H9 (cell line): ENCODE measurements at regions not wholly inside any gene's neighbourhood (a gene's known extent, or its start where the extent isn't known, plus 50 kb on each side); places are given as distances from the start of the nearest gene placed in this dataset.

ENCODE experiments used
- DNase-seq: peaks from one replicate; pipeline ENCODE4 v3.0.0-alpha.2; 2017
- H2AFZ ChIP-seq: one replicate; pipeline ENCODE4 v1.6.1; 2013; ENCODE audit warnings: mild to moderate bottlenecking, low read length, control low read depth, moderate library complexity
- H2AK5ac ChIP-seq: 2 replicates; pipeline ENCODE4 v1.6.1; 2013; ENCODE audit warnings: low read length, control low read depth, mixed read lengths; ENCODE audit not compliant: insufficient read length
- H2BK120ac ChIP-seq: one replicate; pipeline ENCODE4 v1.6.1; 2013; ENCODE audit warnings: low read depth, mild to moderate bottlenecking, low read length, control low read depth, inconsistent platforms; ENCODE audit not compliant: poor library complexity, severe bottlenecking
- H2BK12ac ChIP-seq: 2 replicates; pipeline ENCODE4 v1.6.1; 2013; ENCODE audit warnings: low read length, control low read depth, mixed read lengths, low read depth; ENCODE audit not compliant: insufficient read length
- H2BK15ac ChIP-seq: 2 replicates; pipeline ENCODE4 v1.6.1; 2013; ENCODE audit warnings: low read depth, low read length, control low read depth
- H2BK20ac ChIP-seq: one replicate; pipeline ENCODE4 v1.6.1; 2013; ENCODE audit warnings: low read depth, mild to moderate bottlenecking, low read length, control low read depth, inconsistent platforms; ENCODE audit not compliant: poor library complexity, severe bottlenecking
- H2BK5ac ChIP-seq: 2 replicates; pipeline ENCODE4 v1.6.1; 2013; ENCODE audit warnings: low read length, control low read depth, mixed read lengths; ENCODE audit not compliant: insufficient read length
- H3K14ac ChIP-seq: 2 replicates; pipeline ENCODE4 v1.6.1; 2013; ENCODE audit warnings: low read length, control low read depth; ENCODE audit not compliant: insufficient read depth
- H3K18ac ChIP-seq: 2 replicates; pipeline ENCODE4 v1.6.1; 2013; ENCODE audit warnings: low read depth, mild to moderate bottlenecking, mixed read lengths, low read length, control low read depth; ENCODE audit not compliant: insufficient read length
- H3K23ac ChIP-seq: 2 replicates; pipeline ENCODE4 v1.6.1; 2013; ENCODE audit warnings: low read length, control low read depth, mixed read lengths, low read depth; ENCODE audit not compliant: insufficient read length
- H3K23me2 ChIP-seq: 2 replicates; pipeline ENCODE4 v1.6.1; 2013; ENCODE audit warnings: low read depth, mild to moderate bottlenecking, mixed read lengths, low read length, control low read depth; ENCODE audit not compliant: insufficient read length, poor library complexity, severe bottlenecking
- H3K27ac ChIP-seq: 2 replicates; pipeline ENCODE4 v1.5.1; 2013; ENCODE audit warnings: low read length, control low read depth, mixed read lengths, low read depth; ENCODE audit not compliant: insufficient read length
- H3K27me3 ChIP-seq: 2 replicates; pipeline ENCODE4 v1.6.1; 2013; ENCODE audit warnings: low read length, control low read depth, inconsistent platforms; ENCODE audit not compliant: insufficient read depth
- H3K4ac ChIP-seq: 2 replicates; pipeline ENCODE4 v1.6.1; 2013; ENCODE audit warnings: low read depth, mild to moderate bottlenecking, control low read depth, inconsistent platforms, low read length, moderate library complexity
- H3K4me1 ChIP-seq: 2 replicates; pipeline ENCODE4 v1.6.1; 2013; ENCODE audit warnings: low read length, control low read depth, inconsistent platforms; ENCODE audit not compliant: insufficient read depth
- H3K4me2 ChIP-seq: 2 replicates; pipeline ENCODE4 v1.6.1; 2013; ENCODE audit warnings: low read length, control low read depth, mixed read lengths; ENCODE audit not compliant: insufficient read length, insufficient read depth
- H3K56ac ChIP-seq: 2 replicates; pipeline ENCODE4 v1.6.1; 2013; ENCODE audit warnings: low read depth, mild to moderate bottlenecking, mixed read lengths, low read length, control low read depth; ENCODE audit not compliant: insufficient read length
- H3K79me1 ChIP-seq: 2 replicates; pipeline ENCODE4 v1.6.1; 2013; ENCODE audit warnings: low read depth, mild to moderate bottlenecking, moderate library complexity, low read length, control low read depth, inconsistent platforms; ENCODE audit not compliant: insufficient read depth, poor library complexity, severe bottlenecking
- H3K79me2 ChIP-seq: 2 replicates; pipeline ENCODE4 v1.6.1; 2013; ENCODE audit warnings: low read length, control low read depth, inconsistent platforms; ENCODE audit not compliant: insufficient read depth
- H3K9ac ChIP-seq: 2 replicates; pipeline ENCODE4 v1.6.1; 2013; ENCODE audit warnings: low read length, control low read depth, mixed read lengths; ENCODE audit not compliant: insufficient read length; ENCODE audit errors: extremely low read depth
- H3K9me3 ChIP-seq: one replicate; pipeline ENCODE4 v1.6.1; 2013; ENCODE audit warnings: low read depth, low read length, inconsistent platforms; ENCODE audit not compliant: control insufficient read depth
- H3T11ph ChIP-seq: one replicate; pipeline ENCODE4 v1.6.1; 2013; ENCODE audit warnings: mild to moderate bottlenecking, low read length, control low read depth, inconsistent platforms
- H4K20me1 ChIP-seq: one replicate; pipeline ENCODE4 v1.6.1; 2013; ENCODE audit not compliant: control insufficient read depth, insufficient read length, insufficient read depth
- H4K5ac ChIP-seq: 2 replicates; pipeline ENCODE4 v1.6.1; 2013; ENCODE audit warnings: low read depth, mild to moderate bottlenecking, mixed read lengths, low read length, control low read depth; ENCODE audit not compliant: insufficient read length
- H4K8ac ChIP-seq: replicated peaks from 2 replicates; pipeline ENCODE4 v1.6.1; 2013; ENCODE audit warnings: low read length, control low read depth, mixed read lengths, low read depth; ENCODE audit not compliant: insufficient read length
- H4K91ac ChIP-seq: 2 replicates; pipeline ENCODE4 v1.6.1; 2013; ENCODE audit warnings: low read depth, mild to moderate bottlenecking, moderate library complexity, mixed read lengths, low read length, control low read depth; ENCODE audit not compliant: insufficient read length
- H3K27ac Mint-ChIP-seq, 3 experiments: 2 replicates in 2 of 3; 3 replicates in 1 of 3; pipeline ENCODE4 v1.8.0; 2020 to 2021; ENCODE audit warnings: mixed read lengths in 3 of 3, mild to moderate bottlenecking in 1 of 3, moderate library complexity in 1 of 3
- H3K27me3 Mint-ChIP-seq: 2 replicates; pipeline ENCODE4 v1.8.0; 2021; ENCODE audit warnings: low read depth, mild to moderate bottlenecking, moderate library complexity, mixed read lengths
- H3K36me3 Mint-ChIP-seq, 3 experiments: 2 replicates in 2 of 3; 3 replicates in 1 of 3; pipeline ENCODE4 v1.8.0; 2020 to 2021; ENCODE audit warnings: low read depth in 3 of 3, mixed read lengths in 3 of 3; ENCODE audit not compliant: insufficient read depth in 1 of 3
- H3K4me1 Mint-ChIP-seq, 2 experiments: 2 replicates each; pipeline ENCODE4 v1.8.0; 2020; ENCODE audit warnings: mixed read lengths in 2 of 2
- H3K4me3 Mint-ChIP-seq, 2 experiments: 2 replicates in 1 of 2; 3 replicates in 1 of 2; pipeline ENCODE4 v1.8.0; 2020 to 2021; ENCODE audit warnings: mild to moderate bottlenecking in 2 of 2, mixed read lengths in 2 of 2, moderate library complexity in 1 of 2
- H3K9me3 Mint-ChIP-seq, 2 experiments: 2 replicates in 1 of 2; 3 replicates in 1 of 2; pipeline ENCODE4 v1.8.0; 2020; ENCODE audit warnings: mild to moderate bottlenecking in 2 of 2, mixed read lengths in 2 of 2, moderate library complexity in 1 of 2
- WGBS: extraction: QIAGEN DNeasy Blood & Tissue Kit; methylation state at CpG from one replicate; pipeline ENCODE4 v1.1.7; 2013; ENCODE audit warnings: missing lambda C conversion rate, low lambda C conversion rate, mixed read lengths; ENCODE audit not compliant: insufficient read length; ENCODE audit errors: extremely low coverage; 5-methylcytosine and 5-hydroxymethylcytosine counted together
- TF ChIP-seq, protein P1 (sequence below): fragments of 200-600 bp; sonication (generic); conservative IDR thresholded peaks from 3 replicates; pipeline ENCODE4 v1.8.0; 2021; ENCODE audit warnings: antibody characterized with exemption, mild to moderate bottlenecking

GRCh38 chr20:20932156-20932555 lies 174.0 kb downstream of the LINC00237 start:
- H3K27me3 Mint-ChIP-seq = peaks cover 15% of the 10 kb centered on the region
- Histone ChIP-seq H3T11ph (no peak overlapping the region), H4K91ac (no peak overlapping the region), H4K5ac (no peak overlapping the region), H4K8ac (no peak overlapping the region), H3K4me2 (no peak overlapping the region), H3K79me2 (no peaks in the 10 kb centered on the region), H3K23ac (no peak overlapping the region), H3K79me1 (no peaks in the 10 kb centered on the region), H2BK5ac (no peak overlapping the region), H2BK15ac (no peak overlapping the region), H2AK5ac (no peak overlapping the region), H2BK20ac (no peak overlapping the region), H2AFZ (no peak overlapping the region), H3K9ac (no peak overlapping the region), H2BK120ac (no peak overlapping the region), H3K56ac (no peak overlapping the region), H3K4ac (no peak overlapping the region), H3K18ac (no peak overlapping the region), H3K23me2 (no peaks in the 10 kb centered on the region), H3K27ac (no peak overlapping the region), H3K9me3 (no peaks in the 10 kb centered on the region), H2BK12ac (no peak overlapping the region), H4K20me1 (no peaks in the 10 kb centered on the region), H3K4me1 (no peaks in the 10 kb centered on the region), H3K27me3 (no peaks in the 10 kb centered on the region), H3K14ac (no peak overlapping the region)
- TF ChIP-seq, protein P1, sequence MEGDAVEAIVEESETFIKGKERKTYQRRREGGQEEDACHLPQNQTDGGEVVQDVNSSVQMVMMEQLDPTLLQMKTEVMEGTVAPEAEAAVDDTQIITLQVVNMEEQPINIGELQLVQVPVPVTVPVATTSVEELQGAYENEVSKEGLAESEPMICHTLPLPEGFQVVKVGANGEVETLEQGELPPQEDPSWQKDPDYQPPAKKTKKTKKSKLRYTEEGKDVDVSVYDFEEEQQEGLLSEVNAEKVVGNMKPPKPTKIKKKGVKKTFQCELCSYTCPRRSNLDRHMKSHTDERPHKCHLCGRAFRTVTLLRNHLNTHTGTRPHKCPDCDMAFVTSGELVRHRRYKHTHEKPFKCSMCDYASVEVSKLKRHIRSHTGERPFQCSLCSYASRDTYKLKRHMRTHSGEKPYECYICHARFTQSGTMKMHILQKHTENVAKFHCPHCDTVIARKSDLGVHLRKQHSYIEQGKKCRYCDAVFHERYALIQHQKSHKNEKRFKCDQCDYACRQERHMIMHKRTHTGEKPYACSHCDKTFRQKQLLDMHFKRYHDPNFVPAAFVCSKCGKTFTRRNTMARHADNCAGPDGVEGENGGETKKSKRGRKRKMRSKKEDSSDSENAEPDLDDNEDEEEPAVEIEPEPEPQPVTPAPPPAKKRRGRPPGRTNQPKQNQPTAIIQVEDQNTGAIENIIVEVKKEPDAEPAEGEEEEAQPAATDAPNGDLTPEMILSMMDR = no peak
- no peaks in the 10 kb centered on the region for H3K9me3 Mint-ChIP-seq
- H3K4me1 Mint-ChIP-seq = peaks cover 7 to 8% of the 10 kb centered on the region in 2 experiments
- no peak overlapping the region for H3K4me3 Mint-ChIP-seq
- H3K36me3 Mint-ChIP-seq = no peaks in the 10 kb centered on the region; a peak in 1 of 7 replicates
- H3K27ac Mint-ChIP-seq = no peak overlapping the region
- no CpG with 5 or more reads among the region's 5 CpGs for WGBS
- DNase-seq = no peak
